ENCODE measurements at regions not wholly inside any gene's neighbourhood (a gene's known extent, or its start where the extent isn't known, plus 50 kb on each side); places are given as distances from the start of the nearest gene placed in this dataset.

- H3F3A ChIP-seq (ENCODE audit: low read length, unreplicated experiment): no peaks in the 10 kb centered on the region
- POLR2A ChIA-PET (ENCODE audit: unreplicated experiment): no interaction called here
- no peak for TF ChIP-seq EZH2phosphoT487 (IDR thresholded peaks at IDR 0.05; ENCODE audit: borderline replicate concordance, low read length)
- no peak for TF ChIP-seq CTCF (conservative IDR thresholded peaks at IDR 0.05; ENCODE audit: low read depth, low read length)
- TF ChIP-seq EZH2 (IDR thresholded peaks at IDR 0.05; ENCODE audit: low read length, unreplicated experiment): no peak
- no peak overlapping the region for H3K4me2 ChIP-seq (ENCODE audit: low read length)
- intact Hi-C loops (cut with micrococcal nuclease): no loop called here
- no TSS peak for BruUV-seq (replicated peaks)
- DNase-seq (no peak), ATAC-seq (no peak)
- H3K27ac ChIP-seq (ENCODE audit: low read length): no peak overlapping the region
- H3K9me2 ChIP-seq (replicated peaks; ENCODE audit: low read length): no peaks in the 10 kb centered on the region
- H2AFZ ChIP-seq (ENCODE audit: low read length): no peak overlapping the region
- CTCF ChIA-PET: no interaction called here
- no peak overlapping the region for H3K4me3 ChIP-seq (ENCODE audit: low read length)
- no peaks in the 10 kb centered on the region for H4K20me1 ChIP-seq (ENCODE audit: low read length)
- H3K4me1 ChIP-seq (ENCODE audit: insufficient read depth, low read length): no peaks in the 10 kb centered on the region
- no peak overlapping the region for H3K9ac ChIP-seq (ENCODE audit: low read length)
- H3K27me3 ChIP-seq (ENCODE audit: low read length): no peaks in the 10 kb centered on the region
- no peaks in the 10 kb centered on the region for H3K79me2 ChIP-seq (ENCODE audit: low read length)
- H3K9me3 ChIP-seq (ENCODE audit: low read length): 0 out of 2 replicates have a peak, but pooled peaks cover 4% of the 10 kb centered on the region
- H3K36me3 ChIP-seq (ENCODE audit: low read depth, low read length): no peaks in the 10 kb centered on the region
Observed at GRCh38 chr20:40588891-40589290, 100.1 kb downstream of the MAFB start.

- no peak overlapping the region for H2AFZ ChIP-seq (ENCODE audit: low read length)
- CTCF ChIA-PET: no interaction called here
- no peaks in the 10 kb centered on the region for H3K4me1 ChIP-seq (ENCODE audit: insufficient read depth, low read length)
- no peaks in the 10 kb centered on the region for H3F3A ChIP-seq (ENCODE audit: low read length, unreplicated experiment)
- no peaks in the 10 kb centered on the region for H4K20me1 ChIP-seq (ENCODE audit: low read length)
- intact Hi-C loops (cut with micrococcal nuclease): no loop called here
- no peak overlapping the region for H3K9ac ChIP-seq (ENCODE audit: low read length)
- DNase-seq: no peak
- no peaks in the 10 kb centered on the region for H3K36me3 ChIP-seq (ENCODE audit: low read depth, low read length)
- no peak overlapping the region for H3K27ac ChIP-seq (ENCODE audit: low read length)
- no peak overlapping the region for H3K4me3 ChIP-seq (ENCODE audit: low read length)
- H3K4me2 ChIP-seq (ENCODE audit: low read length): no peak overlapping the region
- ATAC-seq: no peak
- POLR2A ChIA-PET (ENCODE audit: unreplicated experiment): no interaction called here
- TF ChIP-seq EZH2 (IDR thresholded peaks at IDR 0.05; ENCODE audit: low read length, unreplicated experiment) (no peak), CTCF (conservative IDR thresholded peaks at IDR 0.05; ENCODE audit: low read depth, low read length) (no peak), EZH2phosphoT487 (IDR thresholded peaks at IDR 0.05; ENCODE audit: borderline replicate concordance, low read length) (no peak)
- H3K27me3 ChIP-seq (ENCODE audit: low read length): no peaks in the 10 kb centered on the region
- no peaks in the 10 kb centered on the region for H3K79me2 ChIP-seq (ENCODE audit: low read length)
- BruUV-seq (replicated peaks): no TSS peak
- H3K9me2 ChIP-seq (replicated peaks; ENCODE audit: low read length): no peaks in the 10 kb centered on the region
- 0 out of 2 replicates have a peak, but pooled peaks cover 4% of the 10 kb centered on the region for H3K9me3 ChIP-seq (ENCODE audit: low read length)
Observed at GRCh38 chr20:40587038-40587437, 102.0 kb downstream of the MAFB start.

GRCh38 chr20:40584130-40584809, 104.8 kb downstream of the MAFB start:
- intact Hi-C loops (cut with micrococcal nuclease): no loop called here
- H3K9ac ChIP-seq (ENCODE audit: low read length): no peak overlapping the region
- no peak overlapping the region for H2AFZ ChIP-seq (ENCODE audit: low read length)
- TF ChIP-seq EZH2 (IDR thresholded peaks at IDR 0.05; ENCODE audit: low read length, unreplicated experiment) (no peak), CTCF (conservative IDR thresholded peaks at IDR 0.05; ENCODE audit: low read depth, low read length) (no peak), EZH2phosphoT487 (IDR thresholded peaks at IDR 0.05; ENCODE audit: borderline replicate concordance, low read length) (no peak)
- H3K9me2 ChIP-seq (replicated peaks; ENCODE audit: low read length): no peaks in the 10 kb centered on the region
- H3K27ac ChIP-seq (ENCODE audit: low read length): no peak overlapping the region
- no peaks in the 10 kb centered on the region for H4K20me1 ChIP-seq (ENCODE audit: low read length)
- ChIA-PET CTCF (no interaction called here), POLR2A (ENCODE audit: unreplicated experiment) (no interaction called here)
- H3K9me3 ChIP-seq (ENCODE audit: low read length): 0 out of 2 replicates have a peak, but pooled peaks cover 4% of the 10 kb centered on the region
- H3K36me3 ChIP-seq (ENCODE audit: low read depth, low read length): no peaks in the 10 kb centered on the region
- H3K27me3 ChIP-seq (ENCODE audit: low read length): no peaks in the 10 kb centered on the region
- DNase-seq (no peak), ATAC-seq (no peak)
- H3K79me2 ChIP-seq (ENCODE audit: low read length): no peaks in the 10 kb centered on the region
- no peaks in the 10 kb centered on the region for H3K4me1 ChIP-seq (ENCODE audit: insufficient read depth, low read length)
- BruUV-seq (replicated peaks): no TSS peak
- no peak overlapping the region for H3K4me2 ChIP-seq (ENCODE audit: low read length)
- H3F3A ChIP-seq (ENCODE audit: low read length, unreplicated experiment): no peaks in the 10 kb centered on the region
- H3K4me3 ChIP-seq (ENCODE audit: low read length): no peak overlapping the region
